Sigmoid colon (tissue), 4 donors: ENCODE measurements at regions not wholly inside any gene's neighbourhood (a gene's known extent, or its start where the extent isn't known, plus 50 kb on each side); places are given as distances from the start of the nearest gene placed in this dataset.

Experiments
- POLR2A ChIP-seq, 2 donors: fragments of 450-650 bp; IDR thresholded peaks; one replicate each; pipeline ENCODE4 v1.6.1; 2016; ENCODE audit warnings: antibody characterized with exemption in 2 of 2, mild to moderate bottlenecking in 2 of 2, moderate library complexity in 2 of 2
- POLR2AphosphoS5 ChIP-seq, 4 donors: sonication (generic); formaldehyde crosslinking; IDR thresholded peaks; one replicate each; pipeline ENCODE4 v1.6.1; 2017; ENCODE audit warnings: antibody characterized with exemption in 4 of 4

GRCh38 chr11:92890846-92891245 lies 78.6 kb upstream of the MTNR1B start:
- TF ChIP-seq POLR2AphosphoS5 (IDR thresholded peaks at IDR 0.05) (no peak), POLR2A (IDR thresholded peaks at IDR 0.05) (no peak)
